ENCODE measurements at regions not wholly inside any gene's neighbourhood (a gene's known extent, or its start where the extent isn't known, plus 50 kb on each side); places are given as distances from the start of the nearest gene placed in this dataset.

DNA sequence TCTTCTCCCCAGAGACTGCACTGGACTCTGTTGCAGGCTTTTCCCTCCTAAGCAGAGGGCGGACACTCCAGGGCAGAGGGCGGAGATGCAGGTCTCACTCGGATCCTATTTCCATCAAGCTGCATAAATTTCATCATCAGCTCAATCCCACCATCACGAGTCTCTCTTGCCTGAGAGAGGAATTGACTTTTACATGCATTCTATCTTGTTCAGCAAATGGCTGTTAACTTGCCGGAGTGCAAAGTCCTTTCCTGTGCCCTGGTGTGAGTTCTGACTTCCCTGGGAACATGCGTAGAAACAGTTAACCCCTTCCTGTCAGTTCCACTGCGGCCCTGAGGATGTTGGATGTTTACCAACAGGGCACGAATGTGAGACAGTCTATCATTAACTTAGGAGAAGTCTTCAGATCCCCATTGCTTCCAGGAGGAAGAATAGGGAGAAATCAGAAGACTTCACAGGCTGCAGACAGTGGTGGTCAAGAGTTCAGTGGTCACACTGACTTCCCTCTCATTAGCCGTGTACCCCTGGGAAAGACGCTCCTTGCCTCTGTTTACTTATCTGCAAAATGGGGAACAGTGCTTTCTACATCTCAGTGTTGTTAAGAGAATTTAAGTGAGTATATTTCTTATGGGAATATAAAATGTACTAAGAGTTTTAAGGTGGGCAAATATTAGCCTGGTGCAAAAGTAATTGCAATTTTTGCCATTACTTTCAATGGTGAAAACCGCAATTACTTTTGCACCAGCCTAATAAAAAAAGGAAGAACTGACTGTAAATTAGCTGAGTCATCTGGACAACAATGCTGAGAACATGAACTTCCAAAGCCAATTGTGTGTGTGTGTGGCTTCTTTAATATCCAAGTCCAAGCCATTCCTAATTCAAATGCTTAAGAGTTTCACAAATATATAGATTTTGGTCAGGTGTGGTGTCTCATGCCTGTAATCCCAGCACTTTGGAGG, 248.0 kb downstream of the DRD1 start:
- no peak for DNase-seq (ENCODE audit: low read depth in 1 of 2, low spot score in 1 of 2)

- DNase-seq (ENCODE audit: low read depth in 1 of 2, low spot score in 1 of 2): no peak
Measured at GRCh38 chr5:175181331-175181730, 262.7 kb downstream of the DRD1 start.

- no peak for DNase-seq (ENCODE audit: low read depth in 1 of 2, low spot score in 1 of 2)
Measured at GRCh38 chr5:175170899-175171298, 273.1 kb downstream of the DRD1 start.

DNA sequence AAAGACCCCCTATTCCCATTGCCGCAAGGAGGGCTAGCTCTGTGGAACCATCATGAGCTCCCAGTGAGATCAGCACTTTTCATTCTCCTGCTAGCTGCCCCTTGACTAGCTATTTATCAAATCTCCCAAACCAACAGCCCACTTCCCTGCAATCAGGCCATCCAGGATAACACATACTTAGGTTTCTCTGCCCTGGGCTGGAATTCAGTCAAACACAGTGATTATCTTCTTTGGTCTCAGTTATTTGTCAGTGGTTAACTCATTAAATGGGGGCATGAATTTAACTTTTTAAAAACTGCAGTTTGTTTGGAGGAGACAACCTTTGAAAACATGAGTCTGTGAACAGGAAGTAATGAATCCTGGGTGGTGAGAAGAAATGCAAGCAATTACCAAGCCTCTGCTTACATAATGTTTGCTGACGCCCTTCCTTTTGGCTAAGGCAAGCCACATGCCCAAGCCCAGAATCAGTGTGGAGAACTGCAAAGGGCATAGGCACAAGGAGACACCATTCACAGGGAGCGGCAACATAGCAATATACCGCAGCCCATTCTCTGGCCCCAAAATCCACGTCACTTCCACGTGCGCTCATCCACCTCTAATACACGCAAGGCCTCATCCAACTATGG, 275.0 kb downstream of the DRD1 start:
- no peak for DNase-seq (ENCODE audit: low read depth in 1 of 2, low spot score in 1 of 2)

DNA sequence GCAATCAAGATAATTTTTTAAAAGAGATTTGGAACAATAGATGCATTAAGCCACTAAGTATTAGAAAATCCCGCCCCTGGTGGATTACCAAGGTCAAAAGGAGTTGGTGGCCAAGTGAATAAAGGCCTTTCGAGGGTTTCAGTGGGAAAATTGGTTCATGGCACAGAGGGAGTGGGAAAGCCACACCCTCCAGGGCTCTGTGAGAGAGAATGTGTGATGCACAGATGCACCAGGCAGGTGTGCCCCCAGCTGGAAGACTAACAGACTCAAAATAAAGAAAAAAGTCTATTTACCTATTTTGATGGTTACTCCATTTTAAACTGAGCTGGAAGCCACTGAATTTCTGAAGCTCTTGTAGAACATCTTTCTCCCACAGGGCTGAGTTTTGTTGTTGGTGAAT, 278.0 kb downstream of the DRD1 start:
- no peak for DNase-seq (ENCODE audit: low read depth in 1 of 2, low spot score in 1 of 2)

GRCh38 chr5:175163586-175164275, 280.3 kb downstream of the DRD1 start:
- DNase-seq (ENCODE audit: low read depth in 1 of 2, low spot score in 1 of 2): no peak

DNA sequence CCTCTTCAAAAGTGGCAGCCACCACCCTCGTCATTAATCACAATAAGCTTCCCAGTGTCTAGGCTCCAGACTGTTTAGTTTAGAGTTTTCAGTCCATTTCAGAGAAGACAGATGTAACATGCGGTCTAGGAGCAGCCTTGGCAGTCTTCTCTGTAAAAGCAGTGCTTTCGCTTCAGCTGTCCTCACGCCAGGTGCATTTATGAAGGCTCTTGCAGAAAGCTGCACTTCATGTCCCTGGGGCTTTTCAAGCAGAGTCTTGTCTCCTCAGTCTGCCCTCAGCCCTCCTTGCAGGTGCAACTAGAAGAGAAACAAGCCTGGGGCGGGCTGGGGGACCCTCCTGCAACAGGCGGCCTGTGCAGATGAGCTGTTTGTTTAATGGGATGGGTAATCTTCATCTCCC, 281.9 kb downstream of the DRD1 start:
- DNase-seq (ENCODE audit: low read depth in 1 of 2, low spot score in 1 of 2): no peak

- DNase-seq (ENCODE audit: low read depth in 1 of 2, low spot score in 1 of 2): no peak
Measured at GRCh38 chr5:175159956-175160355, 284.0 kb downstream of the DRD1 start.

- no peak for DNase-seq (ENCODE audit: low read depth in 1 of 2, low spot score in 1 of 2)
Measured at GRCh38 chr5:175148636-175149172, 295.3 kb downstream of the DRD1 start.

DNA sequence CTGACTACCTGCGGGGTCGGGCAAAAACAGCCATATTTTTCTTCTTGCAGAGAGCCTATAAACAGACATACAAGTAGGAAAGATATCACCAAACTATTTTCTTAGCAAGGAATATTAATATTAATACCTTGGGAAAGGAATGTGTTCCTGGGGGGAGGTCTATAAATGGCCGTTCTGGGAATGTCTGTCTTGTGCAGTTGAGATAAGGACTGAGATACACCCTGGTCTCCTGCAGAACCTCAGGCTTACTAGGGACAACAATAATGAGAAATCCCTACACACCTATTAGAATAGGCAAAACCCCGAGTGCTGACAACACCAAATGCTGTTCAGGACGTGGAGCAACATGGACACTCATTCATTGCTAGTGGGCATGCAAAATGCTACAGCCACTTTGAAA, 297.2 kb downstream of the DRD1 start:
- no peak for DNase-seq (ENCODE audit: low read depth in 1 of 2, low spot score in 1 of 2)

- DNase-seq (ENCODE audit: low read depth in 1 of 2, low spot score in 1 of 2): no peak
Measured at GRCh38 chr5:175141421-175141820, 302.6 kb downstream of the DRD1 start.

DNA sequence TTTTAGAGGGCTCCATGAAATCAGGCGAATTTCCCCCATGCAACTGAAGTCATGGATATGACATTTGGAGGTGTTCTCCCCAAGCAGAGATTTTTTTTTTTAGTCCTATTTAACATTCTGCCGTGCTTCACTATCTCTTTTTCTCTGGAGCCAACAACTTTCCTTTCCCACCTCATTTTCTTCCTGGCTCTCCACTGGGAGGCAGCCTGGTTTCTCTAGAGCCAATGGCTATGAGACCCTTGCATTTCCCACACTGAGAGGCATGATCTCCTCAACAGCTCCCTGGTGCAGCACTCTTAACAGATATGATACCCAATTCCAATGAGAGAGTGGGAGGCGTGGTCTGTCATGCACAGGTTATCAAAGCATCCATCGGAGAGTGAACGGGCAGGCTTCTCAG, 310.8 kb downstream of the DRD1 start:
- DNase-seq (ENCODE audit: low read depth in 1 of 2, low spot score in 1 of 2): no peak

GRCh38 chr5:175131432-175131831, 312.6 kb downstream of the DRD1 start:
- no peak for DNase-seq (ENCODE audit: low read depth in 1 of 2, low spot score in 1 of 2)

- DNase-seq (ENCODE audit: low read depth in 1 of 2, low spot score in 1 of 2): no peak
Measured at GRCh38 chr5:175129619-175130018, 314.4 kb downstream of the DRD1 start.

GRCh38 chr5:175129121-175129520, 314.9 kb downstream of the DRD1 start:
- no peak for DNase-seq (ENCODE audit: low read depth in 1 of 2, low spot score in 1 of 2)

- DNase-seq (ENCODE audit: low read depth in 1 of 2, low spot score in 1 of 2): no peak
Measured at GRCh38 chr5:175124821-175125220, 319.2 kb downstream of the DRD1 start.

GRCh38 chr5:175124251-175124813, 319.6 kb downstream of the DRD1 start:
- no peak for DNase-seq (ENCODE audit: low read depth in 1 of 2, low spot score in 1 of 2)

- DNase-seq (ENCODE audit: low read depth in 1 of 2, low spot score in 1 of 2): no peak
Measured at GRCh38 chr5:175123542-175123941, 320.4 kb downstream of the DRD1 start.

DNA sequence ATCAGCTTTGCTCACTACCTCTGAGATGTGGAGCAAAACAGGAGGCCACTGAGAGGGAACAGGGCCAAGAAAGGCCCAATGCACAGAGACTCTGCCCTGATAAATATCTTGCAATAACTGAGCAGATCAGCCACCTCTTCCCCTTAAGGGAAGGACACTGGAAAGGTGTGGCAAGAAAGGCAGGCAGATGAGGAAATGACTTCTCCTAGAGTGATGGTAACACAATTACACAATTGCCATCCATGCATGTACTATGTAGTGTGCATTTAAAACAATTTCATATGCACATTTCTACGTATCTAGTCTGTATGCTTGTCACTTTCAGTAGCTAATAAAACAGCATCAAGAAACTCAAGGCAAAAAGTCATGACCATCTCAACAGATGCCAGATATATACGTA, 322.5 kb downstream of the DRD1 start:
- DNase-seq (ENCODE audit: low read depth in 1 of 2, low spot score in 1 of 2): no peak

DNA sequence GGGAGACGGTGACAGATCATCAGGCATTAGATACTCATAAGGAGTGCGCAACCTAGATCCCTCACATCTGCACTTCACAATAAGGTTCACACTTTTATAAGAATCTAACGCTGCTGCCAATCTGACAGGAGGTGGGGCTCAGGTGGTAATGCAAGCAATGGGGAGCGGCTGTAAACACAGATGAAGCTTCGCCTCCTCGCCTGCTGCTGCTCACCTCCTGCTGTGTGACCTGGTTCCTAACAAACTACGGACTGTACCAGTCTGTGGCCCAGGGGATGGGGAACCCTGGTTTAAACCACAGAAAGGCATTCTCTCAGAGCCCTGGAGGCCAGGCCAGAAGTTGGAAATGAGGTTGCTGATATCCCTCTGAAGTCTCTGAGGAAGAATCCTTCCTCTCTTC, 323.6 kb downstream of the DRD1 start:
- DNase-seq (ENCODE audit: low read depth in 1 of 2, low spot score in 1 of 2): no peak

DNA sequence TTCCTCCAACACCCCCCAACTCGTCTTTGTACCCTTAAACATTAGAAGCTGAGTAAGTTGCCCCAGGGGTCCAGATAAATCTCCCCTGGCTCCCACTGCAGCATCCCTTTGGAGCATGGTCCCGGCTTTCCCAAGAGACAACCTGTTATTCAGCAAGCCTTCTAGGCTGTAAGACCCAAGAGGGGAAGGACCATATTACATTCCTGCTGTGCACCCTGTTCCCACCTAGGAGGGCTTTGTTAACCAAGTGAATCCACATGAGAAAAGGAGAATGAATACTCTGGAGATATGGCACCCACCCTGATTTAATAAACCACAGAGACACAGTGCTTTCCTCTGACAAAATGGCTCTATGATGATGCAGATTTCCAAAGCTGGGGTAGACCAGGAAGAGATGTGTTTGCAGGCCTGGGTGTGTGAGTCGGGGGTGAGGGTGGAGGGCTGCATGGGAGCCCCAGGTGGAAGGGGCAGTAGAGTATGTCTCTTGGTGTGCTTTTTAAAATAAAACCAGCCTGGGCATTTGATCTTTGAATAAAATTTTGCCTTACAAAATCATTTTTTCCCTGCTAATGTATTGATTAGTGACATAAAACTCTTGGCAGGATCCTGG, 325.2 kb downstream of the DRD1 start:
- DNase-seq (ENCODE audit: low read depth in 1 of 2, low spot score in 1 of 2): no peak

All from stimulated activated CD4-positive, alpha-beta T cell treated with anti-CD3 and anti-CD28 coated beads, Interleukin-15, amount 100 ng/mL, for 1 hour (primary cell).